SK-N-SH (cell line): ENCODE measurements at regions not wholly inside any gene's neighbourhood (a gene's known extent, or its start where the extent isn't known, plus 50 kb on each side); places are given as distances from the start of the nearest gene placed in this dataset.
A peak's percentile ranks its signal among the peaks of the same experiment; 100 is the strongest.

Experiments used
- CHD2 ChIP-seq: fragments of 150-350 bp; IDR thresholded peaks from 2 replicates; pipeline ENCODE4 v1.6.1; 2018; ENCODE audit warnings: low read length; ENCODE audit not compliant: partially characterized antibody
- EP300 ChIP-seq, 2 experiments: IDR thresholded peaks; 2 replicates each; pipeline versions ENCODE4 v1.4.0 to v1.6.1; 2012; ENCODE audit warnings: borderline replicate concordance in 1 of 2, low read depth in 1 of 2, low read length in 1 of 2
- EZH2phosphoT487 ChIP-seq: fragments of 200-600 bp; sonication (generic); IDR thresholded peaks from 2 replicates; pipeline ENCODE4 v1.6.1; 2017; ENCODE audit warnings: low read depth, mixed run types, mild to moderate bottlenecking, antibody characterized with exemption, moderate library complexity, borderline replicate concordance
- FOSL2 ChIP-seq: IDR thresholded peaks from 2 replicates; pipeline ENCODE4 v1.4.0; 2012; ENCODE audit warnings: low read depth, mild to moderate bottlenecking, moderate library complexity, borderline replicate concordance
- MXI1 ChIP-seq: IDR thresholded peaks from 2 replicates; pipeline ENCODE4 v1.6.1; 2012; ENCODE audit warnings: mild to moderate bottlenecking, low read depth, low read length, improper control_type of control experiment
- NRF1 ChIP-seq: IDR thresholded peaks from 2 replicates; pipeline ENCODE4 v1.6.1; 2012; ENCODE audit warnings: low read depth, mild to moderate bottlenecking, low read length
- POLR2AphosphoS5 ChIP-seq: IDR thresholded peaks from 2 replicates; pipeline ENCODE4 v1.6.1; 2012; ENCODE audit warnings: low read depth, low read length
- TAF1 ChIP-seq: IDR thresholded peaks from 2 replicates; pipeline ENCODE4 v1.6.1; 2012; ENCODE audit warnings: low read depth, mild to moderate bottlenecking, low read length, moderate library complexity, borderline replicate concordance
- TEAD4 ChIP-seq: IDR thresholded peaks from 2 replicates; pipeline ENCODE4 v1.4.0; 2012; ENCODE audit warnings: mild to moderate bottlenecking, borderline replicate concordance; ENCODE audit not compliant: insufficient read depth
- YY1 ChIP-seq: IDR thresholded peaks from 2 replicates; pipeline ENCODE4 v1.4.0; 2012; ENCODE audit warnings: low read depth, mild to moderate bottlenecking
- TF ChIP-seq, protein P1 (sequence below): fragments of 200-600 bp; sonication (generic); IDR thresholded peaks from 2 replicates; pipeline ENCODE4 v1.6.1; 2017; ENCODE audit warnings: antibody characterized with exemption, mild to moderate bottlenecking, moderate library complexity
- TF ChIP-seq, protein P2 (sequence below): IDR thresholded peaks from 2 replicates; pipeline ENCODE4 v1.4.0; 2012; ENCODE audit warnings: low read depth
- TF ChIP-seq, protein P3 (sequence below): IDR thresholded peaks from 2 replicates; pipeline ENCODE4 v1.4.0; 2012; ENCODE audit warnings: low read depth, borderline replicate concordance

DNA sequence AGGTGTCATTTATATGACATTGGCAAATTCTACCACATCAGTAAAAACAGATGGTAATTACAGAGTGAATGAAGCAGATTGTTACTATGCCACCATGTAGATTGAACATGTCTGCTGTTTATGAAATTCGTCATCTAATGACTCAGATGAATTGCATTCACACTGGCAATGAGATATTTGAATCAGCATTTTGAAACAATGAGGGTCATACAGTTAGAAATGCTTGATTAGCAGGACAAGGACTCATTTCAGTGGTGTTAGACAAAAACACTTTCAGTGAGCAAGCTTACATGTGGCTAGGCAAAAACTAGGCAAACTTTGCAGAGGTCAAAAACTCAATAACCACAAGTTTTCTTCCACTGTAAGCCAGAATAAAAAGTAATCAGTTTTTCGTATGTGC is 1165.0 kb downstream of the SLITRK1 start:
- TF ChIP-seq MXI1 (no peak), TEAD4 (0 out of 2 replicates have a peak, but pooled peaks have one; percentile 10), EP300 (IDR thresholded peaks at IDR 0.05; ENCODE audit: borderline replicate concordance in 1 of 2, low read depth in 1 of 2, low read length in 1 of 2) (0 out of 4 replicates have a peak, but pooled peaks of 1 of the 2 experiments have one; percentile 22), EZH2phosphoT487 (no peak), NRF1 (no peak), TAF1 (no peak), FOSL2 (peak; percentile 66; the same call in 1 of the 2 replicates), POLR2AphosphoS5 (no peak), CHD2 (no peak), YY1 (no peak)
- TF ChIP-seq, protein P1, sequence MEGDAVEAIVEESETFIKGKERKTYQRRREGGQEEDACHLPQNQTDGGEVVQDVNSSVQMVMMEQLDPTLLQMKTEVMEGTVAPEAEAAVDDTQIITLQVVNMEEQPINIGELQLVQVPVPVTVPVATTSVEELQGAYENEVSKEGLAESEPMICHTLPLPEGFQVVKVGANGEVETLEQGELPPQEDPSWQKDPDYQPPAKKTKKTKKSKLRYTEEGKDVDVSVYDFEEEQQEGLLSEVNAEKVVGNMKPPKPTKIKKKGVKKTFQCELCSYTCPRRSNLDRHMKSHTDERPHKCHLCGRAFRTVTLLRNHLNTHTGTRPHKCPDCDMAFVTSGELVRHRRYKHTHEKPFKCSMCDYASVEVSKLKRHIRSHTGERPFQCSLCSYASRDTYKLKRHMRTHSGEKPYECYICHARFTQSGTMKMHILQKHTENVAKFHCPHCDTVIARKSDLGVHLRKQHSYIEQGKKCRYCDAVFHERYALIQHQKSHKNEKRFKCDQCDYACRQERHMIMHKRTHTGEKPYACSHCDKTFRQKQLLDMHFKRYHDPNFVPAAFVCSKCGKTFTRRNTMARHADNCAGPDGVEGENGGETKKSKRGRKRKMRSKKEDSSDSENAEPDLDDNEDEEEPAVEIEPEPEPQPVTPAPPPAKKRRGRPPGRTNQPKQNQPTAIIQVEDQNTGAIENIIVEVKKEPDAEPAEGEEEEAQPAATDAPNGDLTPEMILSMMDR: no peak
- TF ChIP-seq, protein P2, sequence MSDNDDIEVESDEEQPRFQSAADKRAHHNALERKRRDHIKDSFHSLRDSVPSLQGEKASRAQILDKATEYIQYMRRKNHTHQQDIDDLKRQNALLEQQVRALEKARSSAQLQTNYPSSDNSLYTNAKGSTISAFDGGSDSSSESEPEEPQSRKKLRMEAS: no peak
- TF ChIP-seq, protein P3, sequence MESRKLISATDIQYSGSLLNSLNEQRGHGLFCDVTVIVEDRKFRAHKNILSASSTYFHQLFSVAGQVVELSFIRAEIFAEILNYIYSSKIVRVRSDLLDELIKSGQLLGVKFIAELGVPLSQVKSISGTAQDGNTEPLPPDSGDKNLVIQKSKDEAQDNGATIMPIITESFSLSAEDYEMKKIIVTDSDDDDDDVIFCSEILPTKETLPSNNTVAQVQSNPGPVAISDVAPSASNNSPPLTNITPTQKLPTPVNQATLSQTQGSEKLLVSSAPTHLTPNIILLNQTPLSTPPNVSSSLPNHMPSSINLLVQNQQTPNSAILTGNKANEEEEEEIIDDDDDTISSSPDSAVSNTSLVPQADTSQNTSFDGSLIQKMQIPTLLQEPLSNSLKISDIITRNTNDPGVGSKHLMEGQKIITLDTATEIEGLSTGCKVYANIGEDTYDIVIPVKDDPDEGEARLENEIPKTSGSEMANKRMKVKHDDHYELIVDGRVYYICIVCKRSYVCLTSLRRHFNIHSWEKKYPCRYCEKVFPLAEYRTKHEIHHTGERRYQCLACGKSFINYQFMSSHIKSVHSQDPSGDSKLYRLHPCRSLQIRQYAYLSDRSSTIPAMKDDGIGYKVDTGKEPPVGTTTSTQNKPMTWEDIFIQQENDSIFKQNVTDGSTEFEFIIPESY: no peak
